Heart right ventricle (tissue), 16 donors: ENCODE measurements at regions not wholly inside any gene's neighbourhood (a gene's known extent, or its start where the extent isn't known, plus 50 kb on each side); places are given as distances from the start of the nearest gene placed in this dataset.
"Not testable (repeated sequence)": the region's sequence is repeated elsewhere in the genome, so short reads cannot be mapped to it uniquely, and the experiment has no call there.

Source experiments
- ATAC-seq, 8 donors: fragments of 200-7000 bp; cut with Tn5 transposase; one replicate each; pipeline ENCODE4 v1.9.1; 2020; ENCODE audit warnings: mild to moderate bottlenecking in 8 of 8, moderate library complexity in 8 of 8, moderate number of reproducible peaks in 1 of 8
- DNase-seq, 2 donors: peaks; one replicate each; pipeline ENCODE4 v3.0.0-alpha.2; 2020
- H3K27ac ChIP-seq, 10 donors: fragments of 200-600 bp; sonication (generic) in 2 of 10; one replicate each; pipeline versions ENCODE4 v1.5.0 to v1.8.0; 2020 to 2022; ENCODE audit warnings: mild to moderate bottlenecking in 3 of 10
- H3K27me3 ChIP-seq, 7 donors: fragments of 200-600 bp; one replicate each; pipeline ENCODE4 v1.8.0; 2021 to 2022; ENCODE audit warnings: mild to moderate bottlenecking in 2 of 7
- H3K36me3 ChIP-seq, 9 donors: fragments of 200-600 bp; sonication (generic) in 1 of 9; one replicate each; pipeline versions ENCODE4 v1.5.0 to v1.8.0; 2020 to 2022; ENCODE audit warnings: mild to moderate bottlenecking in 2 of 9
- H3K4me1 ChIP-seq, 9 donors: fragments of 200-600 bp; sonication (generic) in 1 of 9; one replicate each; pipeline versions ENCODE4 v1.5.0 to v1.8.0; 2020 to 2022; ENCODE audit warnings: mild to moderate bottlenecking in 4 of 9
- H3K4me3 ChIP-seq, 10 donors: fragments of 200-600 bp; sonication (generic) in 2 of 10; one replicate each; pipeline versions ENCODE4 v1.5.0 to v1.8.0; 2020 to 2022; ENCODE audit warnings: mild to moderate bottlenecking in 7 of 10, moderate library complexity in 2 of 10
- H3K9me3 ChIP-seq, 11 donors: fragments of 200-600 bp in 10 of 11; sonication (generic) in 2 of 11; one replicate each; pipeline versions ENCODE4 v1.5.0 to v1.8.0; 2013 to 2022; ENCODE audit warnings: mild to moderate bottlenecking in 2 of 11, control low read depth in 1 of 11, moderate library complexity in 1 of 11
- CTCF ChIP-seq, 9 donors: fragments of 200-600 bp; sonication (generic) in 2 of 9; IDR thresholded peaks; one replicate each; pipeline versions ENCODE4 v1.5.0 to v1.8.0; 2021 to 2022; ENCODE audit warnings: antibody characterized with exemption in 9 of 9, mild to moderate bottlenecking in 5 of 9, moderate library complexity in 1 of 9
- WGBS, 2 donors: extraction: QIAGEN DNeasy Blood & Tissue Kit; methylation state at CpG; one replicate each; pipeline ENCODE4 v1.1.7; 2013; ENCODE audit warnings: inconsistent platforms in 1 of 2; 5-methylcytosine and 5-hydroxymethylcytosine counted together
- intact Hi-C, 10 donors: fragments of 100-400 bp; cut with DNase I; formaldehyde crosslinking; loops; one replicate each; pipeline versions ENCODE4 v1.11.1 to v1.14.2; 2022
- donor health status: Arrhythmogenic right ventricular cardiomyopathy.
- donor health status: ischemic (EF 13 %, LVEDD 7.1; RV severe dilation, severe dysfunction).
- donor health status: healthy with polysubstance abuse.
- donor health status: DM: no; HTN: yes; CAD: no.
- donor health status: DM: no; HTN: no; CAD: no.
- donor health status: ischemic (EF 25% LVEDD 6.9; RV normal size, moderate dysfunction).
- donor health status: ischemic (EF 25% LVEDD 5.7; RV mildly dilated, moderate dysfunction).
- donor health status: healthy.
- donor health status: DM: yes; HTN: yes; CAD: no.
- donor health status: Ischemic cardiomyopathy.
- donor health status: ischemic (EF 35%, LVEDD 5.7; RV mildly dilated, moderate dysfunction).
- donor health status: nonischemic (EF 11% LVEDD 7.7; RV severe dilation, severe dysfunction).
- donor health status: DM: yes; HTN: yes; CAD: no.
- donor health status: PGD.
- donor health status: ischemic (EF 29% LVEDD 5.4; RV normal size, mild dysfunction).
- donor health status: nonischemic (EF 23%, LVEDD 6.1; RV moderate dilation, normal function).

- DNase-seq, intact Hi-C loops, H3K9me3 ChIP-seq, H3K27me3 ChIP-seq, ATAC-seq, H3K36me3 ChIP-seq, H3K27ac ChIP-seq, H3K4me3 ChIP-seq, H3K4me1 ChIP-seq: not testable (repeated sequence)
- no CpG with 5 or more reads among the region's 5 CpGs for WGBS, 2 donors
Measured at GRCh38 chr16:16563962-16564361, 185.0 kb downstream of the NPIPA7 start.

GRCh38 chr16:16565326-16565725 is 186.4 kb downstream of the NPIPA7 start:
- intact Hi-C loops, DNase-seq, ATAC-seq, H3K9me3 ChIP-seq, H3K27ac ChIP-seq, H3K4me3 ChIP-seq, H3K4me1 ChIP-seq, H3K27me3 ChIP-seq, H3K36me3 ChIP-seq: not testable (repeated sequence)
- no CpG with 5 or more reads among the region's 7 CpGs for WGBS, 2 donors

GRCh38 chr16:16570055-16570454 is 191.1 kb downstream of the NPIPA7 start:
- intact Hi-C loops, H3K4me3 ChIP-seq, H3K4me1 ChIP-seq, DNase-seq, H3K36me3 ChIP-seq, H3K27ac ChIP-seq, H3K9me3 ChIP-seq, H3K27me3 ChIP-seq: not testable (repeated sequence)
- ATAC-seq, result peak in 2 of 8 donors; percentile 20 to 27
- 4 to 7% methylated on average over 5 of the region's 5 CpGs for WGBS, 2 donors

- ATAC-seq, DNase-seq: not testable (repeated sequence)
Measured at GRCh38 chr16:16570874-16571273, 191.9 kb downstream of the NPIPA7 start.

GRCh38 chr16:16572130-16572774 is 193.3 kb downstream of the NPIPA7 start:
- H3K4me3 ChIP-seq, H3K27ac ChIP-seq, H3K9me3 ChIP-seq, H3K27me3 ChIP-seq, H3K4me1 ChIP-seq, H3K36me3 ChIP-seq, DNase-seq, intact Hi-C loops: not testable (repeated sequence)
- 80 to 82% methylated on average over 7 to 9 of the region's 10 CpGs for WGBS, 2 donors
- peak in 1 of 8 donors; percentile 34 for ATAC-seq

More at GRCh38 chr16:16570874-16571273, 191.9 kb downstream of the NPIPA7 start:
- H3K36me3 ChIP-seq, intact Hi-C loops, H3K27ac ChIP-seq, H3K4me1 ChIP-seq, H3K9me3 ChIP-seq, H3K27me3 ChIP-seq, H3K4me3 ChIP-seq: not testable (repeated sequence)
- 50 to 71% methylated on average over 2 of the region's 2 CpGs for WGBS, 2 donors

- DNase-seq, H3K9me3 ChIP-seq, H3K36me3 ChIP-seq, H3K27me3 ChIP-seq, H3K4me3 ChIP-seq, H3K4me1 ChIP-seq, ATAC-seq, H3K27ac ChIP-seq, intact Hi-C loops: not testable (repeated sequence)
- WGBS, 2 donors, result 50 to 59% methylated on average over 5 of the region's 5 CpGs
Measured at GRCh38 chr16:16577062-16577461, 198.1 kb downstream of the NPIPA7 start.

- intact Hi-C loops, result no loop called here
- no peak for DNase-seq
- Histone ChIP-seq H3K4me3 (no peak overlapping the region), H3K36me3 (no peaks in the 10 kb centered on the region), H3K27me3 (no peaks in the 10 kb centered on the region), H3K4me1 (no peaks in the 10 kb centered on the region), H3K27ac (no peak overlapping the region), H3K9me3 (peaks cover 0 to 10% (median 0%) of the 10 kb centered on the region in 11 donors)
- WGBS, 2 donors, result 96% methylated on average over 5 of the region's 5 CpGs
- no peak for TF ChIP-seq CTCF (IDR thresholded peaks at IDR 0.05)
- ATAC-seq, result no peak
Measured at GRCh38 chr16:16578701-16579100, 199.8 kb downstream of the NPIPA7 start.

GRCh38 chr16:16582916-16583315 is 204.0 kb downstream of the NPIPA7 start:
- H3K4me3 ChIP-seq, ATAC-seq, H3K27ac ChIP-seq, H3K9me3 ChIP-seq, DNase-seq, H3K36me3 ChIP-seq, H3K4me1 ChIP-seq, H3K27me3 ChIP-seq, intact Hi-C loops: not testable (repeated sequence)
- 85 to 88% methylated on average over 7 of the region's 7 CpGs for WGBS, 2 donors

GRCh38 chr16:16586073-16586651 is 207.2 kb downstream of the NPIPA7 start:
- DNase-seq, H3K27ac ChIP-seq, H3K4me1 ChIP-seq, H3K27me3 ChIP-seq, H3K36me3 ChIP-seq, intact Hi-C loops, H3K4me3 ChIP-seq, H3K9me3 ChIP-seq, ATAC-seq: not testable (repeated sequence)
- WGBS, 2 donors, result 70 to 79% methylated on average over 6 of the region's 7 CpGs

- H3K27ac ChIP-seq, H3K4me1 ChIP-seq, H3K4me3 ChIP-seq, H3K36me3 ChIP-seq, DNase-seq, H3K9me3 ChIP-seq, H3K27me3 ChIP-seq, intact Hi-C loops, ATAC-seq: not testable (repeated sequence)
- 90 to 92% methylated on average over 4 of the region's 6 CpGs for WGBS, 2 donors
Measured at GRCh38 chr16:16586969-16587368, 208.0 kb downstream of the NPIPA7 start.

- 82 to 84% methylated on average over 7 of the region's 7 CpGs for WGBS, 2 donors
- H3K27ac ChIP-seq, H3K9me3 ChIP-seq, DNase-seq, H3K36me3 ChIP-seq, ATAC-seq, H3K27me3 ChIP-seq, H3K4me3 ChIP-seq, intact Hi-C loops, H3K4me1 ChIP-seq: not testable (repeated sequence)
Measured at GRCh38 chr16:16588436-16588835, 209.5 kb downstream of the NPIPA7 start.
